ENCODE measurements at regions not wholly inside any gene's neighbourhood (a gene's known extent, or its start where the extent isn't known, plus 50 kb on each side); places are given as distances from the start of the nearest gene placed in this dataset.

GRCh38 chr15:70334286-70334685, 236.6 kb upstream of the TLE3 start:
- intact Hi-C loops (cut with DNase I; ENCODE audit: low total_unique reads) = no loop called here
- TF ChIP-seq EP300 (IDR thresholded peaks at IDR 0.05; ENCODE audit: low read depth) (no peak), POLR2AphosphoS5 (IDR thresholded peaks at IDR 0.05) (no peak)
- Histone ChIP-seq H3K4me1 (peaks cover 0 to 3% (median 0%) of the 10 kb centered on the region in 4 donors), H3K4me3 (no peak overlapping the region), H3K27ac (no peak overlapping the region), H3K27me3 (no peaks in the 10 kb centered on the region), H3K9me3 (peaks cover 0 to 13% of the 10 kb centered on the region in 2 donors), H3K36me3 (no peaks in the 10 kb centered on the region)
- DNase-seq = no peak
- in situ Hi-C loops (cut with MboI; ENCODE audit: low pct_ligation_motif_present in 1 of 4, low pct_unique_long_range_greater_than_20kb in 1 of 4, low sequenced_read_pairs in 3 of 4) = no loop called here
- 95 to 98% methylated on average over 5 of the region's 5 CpGs for WGBS, 2 donors (ENCODE audit: low coverage in 1 of 2)

GRCh38 chr15:70329179-70329578, 231.5 kb upstream of the TLE3 start:
- intact Hi-C loops (cut with DNase I; ENCODE audit: low total_unique reads) (no loop called here), in situ Hi-C loops (cut with MboI; ENCODE audit: low pct_ligation_motif_present in 1 of 4, low pct_unique_long_range_greater_than_20kb in 1 of 4, low sequenced_read_pairs in 3 of 4) (no loop called here)
- Histone ChIP-seq H3K4me3 (no peak overlapping the region), H3K27me3 (no peaks in the 10 kb centered on the region), H3K9me3 (peaks cover 0 to 7% of the 10 kb centered on the region in 2 donors), H3K36me3 (no peaks in the 10 kb centered on the region), H3K27ac (peak overlapping the region in 3 of 4 donors; percentile 6 to 50 (median 21)), H3K4me1 (peaks cover 8 to 28% (median 17%) of the 10 kb centered on the region in 4 donors)
- TF ChIP-seq EP300 (IDR thresholded peaks at IDR 0.05; ENCODE audit: low read depth) (no peak), POLR2AphosphoS5 (IDR thresholded peaks at IDR 0.05) (no peak), POLR2A (IDR thresholded peaks at IDR 0.05) (no peak), CTCF (IDR thresholded peaks at IDR 0.05) (no peak)
- DNase-seq = no peak
- 89 to 100% methylated on average over 2 to 8 of the region's 8 CpGs for WGBS, 2 donors (ENCODE audit: low coverage in 1 of 2)

- DNase-seq = no peak
- Histone ChIP-seq H3K27ac (peak overlapping the region; percentile 6 to 50 (median 23)), H3K4me1 (peaks cover 12 to 33% (median 22%) of the 10 kb centered on the region in 4 donors), H3K36me3 (no peaks in the 10 kb centered on the region), H3K9me3 (peaks cover 0 to 2% of the 10 kb centered on the region in 2 donors), H3K27me3 (no peaks in the 10 kb centered on the region), H3K4me3 (no peak overlapping the region)
- TF ChIP-seq POLR2A (IDR thresholded peaks at IDR 0.05) (no peak), POLR2AphosphoS5 (IDR thresholded peaks at IDR 0.05) (no peak), EP300 (IDR thresholded peaks at IDR 0.05; ENCODE audit: low read depth) (no peak), CTCF (IDR thresholded peaks at IDR 0.05) (no peak)
- in situ Hi-C loops (cut with MboI; ENCODE audit: low pct_ligation_motif_present in 1 of 4, low pct_unique_long_range_greater_than_20kb in 1 of 4, low sequenced_read_pairs in 3 of 4) = no loop called here
- 66% methylated on average over 3 of the region's 3 CpGs; no CpG with 5 or more reads in 1 of the 2 donors for WGBS, 2 donors (ENCODE audit: low coverage in 1 of 2)
- intact Hi-C loops (cut with DNase I; ENCODE audit: low total_unique reads) = no loop called here
Measured at GRCh38 chr15:70328679-70329115, 231.0 kb upstream of the TLE3 start.

GRCh38 chr15:70327856-70328678, 230.3 kb upstream of the TLE3 start:
- H3K27ac ChIP-seq = peak overlapping the region; percentile 6 to 50 (median 23)
- H3K4me3 ChIP-seq = no peak overlapping the region
- intact Hi-C loops (cut with DNase I; ENCODE audit: low total_unique reads) = no loop called here
- H3K4me1 ChIP-seq = peaks cover 17 to 39% (median 25%) of the 10 kb centered on the region in 4 donors
- WGBS, 2 donors (ENCODE audit: low coverage in 1 of 2) = 42 to 43% methylated on average over 2 to 8 of the region's 8 CpGs
- TF ChIP-seq CTCF (IDR thresholded peaks at IDR 0.05) = no peak
- no peak for TF ChIP-seq POLR2A (IDR thresholded peaks at IDR 0.05)
- no peak for TF ChIP-seq EP300 (IDR thresholded peaks at IDR 0.05; ENCODE audit: low read depth)
- TF ChIP-seq POLR2AphosphoS5 (IDR thresholded peaks at IDR 0.05) = no peak
- DNase-seq = peak; percentile 43
- H3K27me3 ChIP-seq = no peaks in the 10 kb centered on the region
- H3K9me3 ChIP-seq = no peaks in the 10 kb centered on the region
- H3K36me3 ChIP-seq = no peaks in the 10 kb centered on the region
- in situ Hi-C loops (cut with MboI; ENCODE audit: low pct_ligation_motif_present in 1 of 4, low pct_unique_long_range_greater_than_20kb in 1 of 4, low sequenced_read_pairs in 3 of 4) = no loop called here

Measured in transverse colon (tissue), 4 donors.